Stimulated activated CD4-positive, alpha-beta T cell treated with anti-CD3 and anti-CD28 coated beads, TNF-alpha, amount 100 ng/mL, for 4 hours (primary cell): ENCODE measurements at regions not wholly inside any gene's neighbourhood (a gene's known extent, or its start where the extent isn't known, plus 50 kb on each side); places are given as distances from the start of the nearest gene placed in this dataset.
"Not testable (repeated sequence)": the region's sequence is repeated elsewhere in the genome, so short reads cannot be mapped to it uniquely, and the experiment has no call there.

Experiments
- DNase-seq, 3 experiments: peaks; one replicate each; pipeline ENCODE4 v3.0.0-alpha.2; 2020; ENCODE audit warnings: low read depth in 3 of 3

DNA sequence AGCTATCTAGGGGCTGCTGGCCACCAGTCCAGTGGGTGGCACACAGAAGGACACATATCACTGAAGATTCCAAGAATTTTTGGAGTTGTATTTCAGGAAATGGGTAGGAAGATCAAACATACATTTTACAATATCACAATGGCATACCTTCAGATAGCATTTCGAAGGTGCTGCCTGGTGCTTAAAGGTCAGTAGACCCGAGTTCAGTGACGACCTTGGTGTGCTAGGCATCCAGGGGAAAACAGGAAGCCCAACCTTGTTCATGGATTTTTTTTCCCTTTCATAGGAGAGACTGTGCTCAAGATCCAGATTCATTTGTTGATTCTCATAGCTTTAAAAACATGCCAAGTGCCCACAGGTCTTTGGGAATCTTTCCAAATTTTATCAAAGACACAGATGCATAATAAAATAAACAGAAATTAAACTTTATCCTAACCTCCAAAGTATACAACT lies 51.0 kb upstream of the RCBTB2 start:
- DNase-seq: no peak

- no peak for DNase-seq
Measured at GRCh38 chr13:48585456-48585840, 52.6 kb upstream of the RCBTB2 start.

- no peak for DNase-seq
Measured at GRCh38 chr13:48586591-48587103, 53.8 kb upstream of the RCBTB2 start.

GRCh38 chr13:48588120-48588519 lies 55.2 kb upstream of the RCBTB2 start:
- DNase-seq: no peak

DNA sequence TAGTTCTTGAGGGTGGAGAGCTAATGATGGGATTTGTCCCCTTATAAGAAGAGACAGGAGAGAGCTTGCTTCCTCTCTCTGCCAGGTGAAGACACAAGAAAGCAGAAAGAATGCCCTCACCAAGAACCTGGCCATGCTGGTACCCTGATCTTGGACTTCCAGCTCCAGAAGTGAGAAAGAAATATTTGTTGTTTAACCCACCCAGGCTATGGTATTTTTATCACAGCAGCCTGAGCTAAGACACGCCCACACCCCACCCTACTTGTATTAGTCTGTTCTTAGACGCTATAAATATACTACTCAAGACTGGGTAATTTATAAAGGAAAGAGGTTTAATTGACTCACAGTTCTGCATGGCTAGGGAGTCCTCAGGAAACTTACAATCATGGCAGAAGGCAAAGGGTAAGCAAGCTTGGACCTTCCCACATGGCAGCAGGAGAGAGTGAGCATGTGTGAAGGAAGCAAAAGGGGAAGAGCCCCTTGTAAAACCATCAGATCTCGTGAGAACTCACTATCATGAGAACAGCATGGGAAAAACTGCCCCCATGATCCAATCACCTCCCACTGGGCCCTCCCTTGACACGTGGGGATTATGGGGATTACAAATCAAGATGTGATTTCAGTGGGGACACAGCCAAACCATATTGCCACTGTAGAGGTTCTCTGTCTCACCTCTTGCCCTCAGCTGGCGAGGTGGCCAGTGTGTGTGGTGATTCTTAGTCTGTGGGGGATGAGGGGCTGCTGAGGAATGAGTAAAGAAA lies 57.4 kb upstream of the RCBTB2 start:
- DNase-seq: no peak

GRCh38 chr13:48591124-48591872 lies 58.4 kb upstream of the RCBTB2 start:
- not testable (repeated sequence) for DNase-seq

DNA sequence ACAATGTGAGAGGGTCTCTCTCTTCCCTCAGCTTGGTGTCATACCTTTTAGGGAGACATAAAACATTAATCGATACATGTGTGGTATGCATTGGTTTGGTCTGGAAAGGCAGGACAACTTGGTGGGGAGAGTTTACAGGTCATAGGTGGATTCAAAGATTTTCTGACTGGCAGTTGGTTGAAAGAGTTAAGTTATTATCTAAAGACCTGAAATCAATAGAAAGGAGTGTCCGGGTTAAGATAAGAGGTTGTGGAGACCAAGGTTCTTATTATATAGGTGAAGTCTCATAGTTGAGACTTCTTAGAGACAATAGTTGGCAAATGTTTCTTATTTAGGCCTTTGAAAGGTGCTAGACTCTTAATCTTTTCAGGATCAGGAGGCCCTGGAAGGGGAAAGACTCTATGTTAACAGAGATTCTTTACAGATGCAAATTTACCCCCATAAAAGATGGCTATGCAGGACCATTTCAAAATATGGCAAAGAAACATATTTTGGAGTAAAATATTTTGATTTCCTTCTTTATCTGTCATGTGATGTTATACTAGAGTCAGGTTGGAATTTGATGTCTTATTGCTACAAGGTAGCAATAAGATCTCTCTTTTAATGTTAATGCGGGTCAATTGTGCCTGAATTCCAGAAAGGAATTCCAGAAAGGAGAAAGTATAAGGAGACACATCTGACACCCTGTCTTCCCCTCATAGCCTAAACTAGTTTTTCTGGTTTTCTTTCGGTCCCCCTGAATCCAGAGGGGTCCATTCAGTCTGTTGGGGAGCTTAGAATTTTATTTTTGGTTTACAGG lies 59.2 kb upstream of the RCBTB2 start:
- DNase-seq: no peak

GRCh38 chr13:48592688-48593049 lies 59.8 kb upstream of the RCBTB2 start:
- no peak for DNase-seq

DNA sequence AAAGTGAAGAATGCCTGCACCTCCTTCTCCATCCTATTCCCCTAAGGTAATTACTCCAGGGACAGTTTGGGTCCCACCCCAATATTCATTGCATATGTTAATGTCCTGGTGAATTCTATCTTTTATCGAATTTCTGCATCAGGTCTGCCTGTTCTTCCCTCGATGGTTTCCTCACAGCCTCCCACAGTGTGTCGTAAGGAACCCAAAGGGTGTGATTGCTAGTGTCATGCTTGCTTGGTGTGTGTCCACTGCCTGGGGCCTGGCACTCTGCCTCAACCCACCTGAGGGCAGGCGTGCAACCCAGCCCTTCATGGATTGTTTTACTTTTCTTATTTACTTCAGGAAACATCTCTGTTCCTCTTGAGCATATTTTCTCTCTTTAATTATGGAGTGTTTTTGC lies 60.2 kb upstream of the CYSLTR2 start:
- no peak for DNase-seq

DNA sequence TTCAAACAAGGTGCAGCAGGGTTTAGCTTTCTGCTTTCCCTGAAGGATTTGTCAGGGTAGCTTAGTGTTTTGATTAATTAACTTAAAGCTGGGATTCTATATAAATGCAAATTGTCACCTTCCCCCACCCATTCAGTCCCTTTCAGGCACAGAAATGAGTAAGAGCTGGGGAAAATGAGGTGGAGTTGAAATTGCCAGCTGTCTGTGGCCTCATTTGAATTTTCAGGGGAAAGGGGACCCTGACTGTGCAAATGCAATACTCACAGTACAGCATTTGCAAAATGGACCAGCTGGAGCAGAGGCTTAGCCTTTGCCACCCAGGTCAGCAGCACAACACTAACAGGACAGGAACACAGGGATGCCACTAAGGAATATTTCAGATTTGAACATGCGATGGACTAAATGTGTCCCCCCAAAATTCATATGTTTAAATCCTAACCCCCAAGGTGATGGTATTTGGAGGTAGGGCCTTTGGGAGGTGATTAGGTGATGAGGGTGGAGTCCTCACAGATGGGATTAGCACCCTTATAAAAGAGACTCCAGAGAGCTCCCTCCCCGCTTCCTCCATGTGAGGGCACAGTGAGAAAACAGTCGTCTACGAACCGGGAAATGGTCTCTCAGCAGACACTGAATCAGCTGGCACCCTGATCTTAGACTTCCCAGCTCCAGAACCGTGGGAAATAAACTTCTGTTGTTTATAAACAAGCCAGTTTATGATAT lies 59.5 kb upstream of the CYSLTR2 start:
- DNase-seq: no peak

GRCh38 chr13:48595431-48596429 lies 58.0 kb upstream of the CYSLTR2 start:
- peak in 2 of 3 experiments; percentile 27 to 28 for DNase-seq

DNA sequence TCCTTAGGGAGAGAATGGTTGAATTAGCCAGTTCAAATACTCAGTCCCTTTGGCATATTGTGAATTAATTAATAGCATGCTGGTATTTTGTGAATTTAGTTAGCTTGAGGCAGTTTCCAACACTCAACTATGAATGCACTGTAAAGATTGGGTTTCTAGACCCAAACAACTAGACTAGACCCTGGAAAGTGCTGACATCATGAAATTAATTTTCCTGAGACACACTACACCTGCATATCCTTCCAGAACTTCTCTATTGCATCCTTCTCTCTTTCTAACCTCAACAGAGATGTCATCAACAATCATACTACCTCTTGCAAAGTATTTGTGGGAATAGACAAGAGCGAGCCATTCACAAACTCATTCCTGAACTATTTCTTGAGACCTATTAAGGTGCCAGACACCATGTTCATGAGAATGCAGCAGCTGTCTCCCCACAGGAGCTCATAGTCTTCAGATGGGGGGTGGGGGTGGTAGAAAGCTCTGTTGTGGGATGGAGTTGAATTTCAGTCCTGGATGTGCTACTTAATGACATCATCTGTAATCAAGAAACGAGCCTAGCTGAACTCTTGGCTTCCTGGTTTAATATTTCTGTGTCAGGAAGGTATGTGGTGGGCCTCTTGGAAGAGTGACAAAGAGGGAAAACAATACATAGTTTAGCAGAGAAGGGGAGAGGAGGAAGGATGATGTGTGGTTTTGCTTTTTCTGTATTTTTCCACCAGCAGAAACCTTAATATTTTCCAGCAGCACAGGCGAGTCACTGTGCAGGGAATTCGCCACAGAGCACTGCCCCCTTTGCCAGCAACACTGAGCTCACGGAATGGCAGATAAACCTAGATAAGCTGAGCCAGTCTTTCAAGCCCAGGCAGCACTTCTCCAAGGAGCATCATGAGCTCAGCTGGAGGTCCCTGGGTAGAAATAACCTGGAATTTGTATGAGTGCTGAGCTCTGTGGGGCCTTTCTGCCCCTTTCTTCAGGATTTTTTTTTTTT lies 53.1 kb upstream of the CYSLTR2 start:
- DNase-seq: no peak

DNA sequence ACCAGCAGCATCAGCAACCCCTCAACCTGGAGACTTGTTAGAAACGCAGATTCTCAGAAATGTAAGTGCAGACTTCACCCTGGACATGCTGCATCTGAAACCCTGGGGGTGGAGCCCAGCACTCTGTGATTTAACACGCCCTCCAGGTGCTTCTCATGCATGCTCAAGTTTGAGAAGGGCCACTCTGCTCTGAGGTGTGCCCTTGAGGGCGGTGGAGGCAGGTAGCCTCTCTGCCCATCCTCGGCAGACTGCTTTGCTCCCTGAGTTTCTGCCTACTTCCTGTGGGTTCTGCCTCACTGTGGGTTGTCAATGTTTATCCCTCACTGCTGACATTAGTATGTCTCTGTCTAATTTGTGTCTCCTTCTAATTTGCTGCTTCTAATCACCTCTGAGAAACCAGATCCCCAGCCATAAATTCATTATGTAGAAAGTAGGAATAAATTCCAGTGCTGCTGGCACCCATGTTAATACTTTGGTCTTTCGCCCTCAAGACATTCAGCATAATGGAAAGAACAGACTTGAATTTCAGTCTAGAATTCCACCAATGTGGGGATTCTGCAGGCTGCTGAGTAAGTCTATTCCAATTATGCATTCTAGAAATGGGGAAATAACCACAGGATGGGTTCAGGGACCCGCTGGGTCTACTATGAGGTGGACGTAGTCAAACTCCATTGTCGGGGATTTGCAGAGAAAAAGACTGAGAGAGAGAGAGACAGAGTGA lies 51.3 kb upstream of the CYSLTR2 start:
- no peak for DNase-seq

- DNase-seq: no peak
Measured at GRCh38 chr13:48603375-48603774, 50.4 kb upstream of the CYSLTR2 start.
